NCI-H748 treated with DMSO at 0.1 percent for 48 hours (cell line): ENCODE measurements at regions not wholly inside any gene's neighbourhood (a gene's known extent, or its start where the extent isn't known, plus 50 kb on each side); places are given as distances from the start of the nearest gene placed in this dataset.
"Not testable (repeated sequence)": the region's sequence is repeated elsewhere in the genome, so short reads cannot be mapped to it uniquely, and the experiment has no call there.

Source experiments
- DNase-seq: peaks from one replicate; lab custom pipeline; 2025; lab: John Stamatoyannopoulos, UW

DNA sequence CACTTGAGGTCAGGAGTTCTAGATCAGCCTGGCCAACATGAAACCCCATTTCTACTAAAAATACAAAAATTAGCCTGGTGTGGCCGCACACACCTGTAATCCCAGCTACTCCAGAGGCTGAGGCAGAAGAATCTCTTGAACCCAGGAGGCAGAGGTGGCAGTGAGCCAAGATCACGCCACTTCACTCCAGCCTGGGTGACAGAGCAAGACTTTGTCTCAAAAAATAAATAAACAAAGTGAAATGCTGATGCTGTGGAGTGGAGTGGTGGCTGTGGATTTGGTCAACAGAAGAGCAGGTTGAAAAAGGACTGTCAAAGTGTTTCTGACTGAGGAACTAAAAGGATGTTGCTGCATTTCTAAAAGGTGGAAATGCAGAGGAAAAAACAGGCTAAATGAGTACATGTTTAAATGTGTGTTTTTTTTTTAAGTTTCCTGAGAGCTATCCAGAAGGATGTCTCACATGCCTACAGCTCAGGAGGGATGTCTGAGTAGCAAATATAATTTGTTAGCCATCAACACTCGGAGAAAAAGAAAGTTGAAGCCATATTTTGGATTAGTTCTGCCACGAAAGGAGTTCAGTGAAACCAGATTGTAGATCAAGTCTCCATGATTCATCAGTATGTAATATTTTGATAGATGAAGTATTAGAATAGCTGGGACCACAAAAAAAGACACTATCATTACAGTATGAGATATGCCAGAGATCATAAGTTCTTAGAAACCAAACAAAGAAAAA lies 621.1 kb upstream of the ADGRB3 start:
- DNase-seq: no peak

DNA sequence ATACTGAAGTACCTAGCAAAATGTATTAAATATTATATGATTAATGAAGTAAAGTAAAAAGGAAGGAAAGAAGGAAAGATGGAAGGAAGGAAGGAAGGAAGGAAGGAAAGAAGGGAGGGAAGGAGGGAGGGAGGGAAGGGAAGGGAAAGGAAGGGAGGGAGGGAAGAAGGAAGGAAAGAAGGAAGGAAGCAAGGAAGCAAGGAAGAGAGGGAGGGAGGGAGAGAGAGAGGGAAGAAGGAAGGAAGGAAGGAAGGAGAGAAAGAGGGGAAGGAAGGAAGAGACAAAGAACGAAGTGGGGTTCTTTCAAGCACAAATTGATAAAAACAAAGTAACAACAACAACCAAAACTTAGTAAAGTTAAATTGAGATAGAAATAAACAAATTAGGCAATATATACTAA lies 622.3 kb upstream of the ADGRB3 start:
- DNase-seq: no peak

DNA sequence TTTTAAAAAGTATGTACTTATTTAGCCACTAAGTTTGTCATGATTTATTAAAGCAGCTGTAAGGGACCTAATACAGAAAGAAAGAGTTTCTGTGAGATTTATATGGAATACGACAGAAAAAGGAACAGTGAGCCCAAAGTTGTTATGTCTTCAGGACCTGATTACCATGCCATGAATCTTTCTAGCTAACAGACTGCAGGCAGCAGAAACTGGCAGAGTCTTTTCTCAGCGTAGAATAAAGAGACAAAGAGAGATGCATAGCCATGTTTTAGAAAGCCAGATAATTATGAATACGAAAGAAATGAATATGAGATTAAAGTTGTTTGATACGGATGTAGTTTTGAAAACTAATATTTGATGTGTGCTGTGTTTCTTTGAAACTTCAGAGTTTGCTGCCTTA lies 624.1 kb upstream of the ADGRB3 start:
- no peak for DNase-seq

DNA sequence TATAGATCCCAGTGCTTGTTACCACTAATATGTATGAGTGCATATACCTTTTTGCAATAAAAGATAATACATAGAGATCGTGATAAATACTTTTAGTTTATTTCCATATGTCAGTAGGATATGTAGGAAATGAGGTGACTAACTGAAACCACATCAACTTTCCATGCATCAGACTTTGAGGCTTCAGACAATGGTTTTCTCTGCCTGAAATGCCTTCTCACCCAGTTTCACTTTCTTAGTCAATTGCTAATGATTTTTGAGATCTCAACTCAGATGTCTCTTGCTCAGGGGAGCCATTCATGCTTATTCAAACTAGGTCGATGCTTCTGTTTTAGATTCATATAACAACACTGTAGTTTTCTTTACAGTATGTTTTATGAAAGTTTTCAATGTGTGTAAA lies 626.6 kb upstream of the ADGRB3 start:
- DNase-seq: no peak

DNA sequence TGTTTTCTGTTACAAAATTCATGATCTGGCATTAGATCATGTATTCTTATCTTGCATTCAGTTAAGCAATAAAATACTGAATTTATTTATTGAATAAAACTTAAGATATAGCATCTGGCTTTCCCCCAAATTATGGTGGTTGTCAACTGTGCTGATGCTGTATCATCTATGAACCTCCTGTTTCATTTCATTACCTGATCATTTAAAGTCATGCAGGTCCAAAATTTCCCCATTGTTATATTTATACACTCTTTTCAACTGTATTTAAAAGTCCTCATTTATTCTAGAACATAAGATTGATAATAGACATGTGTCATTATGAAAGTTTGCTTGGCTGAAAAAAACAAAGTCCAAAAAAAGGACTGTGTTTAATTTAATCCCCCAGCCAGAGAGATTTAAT lies 627.4 kb upstream of the ADGRB3 start:
- no peak for DNase-seq

DNA sequence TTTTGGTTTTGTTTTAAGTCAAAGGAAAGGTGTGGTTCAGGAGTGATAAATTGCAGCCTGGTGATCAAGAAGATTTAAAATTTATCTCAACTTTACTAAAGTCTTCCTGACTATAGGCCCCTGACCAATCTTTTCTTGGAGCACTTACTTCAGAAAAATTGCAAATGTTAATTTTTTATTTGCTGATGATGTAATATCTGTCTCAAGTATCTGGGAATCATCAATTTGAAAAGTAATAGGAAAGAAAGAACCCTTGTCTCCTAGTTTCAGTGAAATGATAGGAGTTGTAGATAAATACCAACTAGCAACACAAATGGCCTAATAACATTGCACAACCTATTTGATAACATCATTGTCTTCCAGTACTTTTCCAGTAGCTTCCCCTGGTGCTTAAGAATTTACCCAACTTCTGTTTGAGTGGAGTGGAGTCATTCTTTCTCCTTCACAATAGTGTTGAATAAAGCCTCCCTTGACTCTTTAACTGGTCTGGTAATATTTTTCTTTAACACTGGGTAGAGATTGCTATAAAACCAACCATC lies 648.3 kb upstream of the ADGRB3 start:
- no peak for DNase-seq

DNA sequence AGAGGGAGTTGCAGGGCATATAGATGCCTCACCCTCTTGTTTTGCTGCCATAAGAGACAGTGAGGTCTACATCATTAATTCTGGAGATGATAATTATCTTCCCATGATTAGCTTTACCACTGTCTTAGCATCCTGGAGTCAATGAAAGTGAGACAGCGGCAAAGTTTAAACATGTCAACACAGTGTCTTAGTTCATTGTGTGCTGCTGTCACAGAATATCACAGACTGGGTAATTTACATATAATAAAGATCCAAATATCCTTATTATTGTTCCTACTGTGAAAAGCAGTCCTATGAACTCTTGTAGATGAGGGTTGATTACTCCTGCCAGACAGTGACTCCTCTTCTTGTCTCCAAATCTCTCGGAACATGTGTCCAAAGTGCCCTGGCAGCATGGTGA lies 658.6 kb upstream of the ADGRB3 start:
- no peak for DNase-seq

DNA sequence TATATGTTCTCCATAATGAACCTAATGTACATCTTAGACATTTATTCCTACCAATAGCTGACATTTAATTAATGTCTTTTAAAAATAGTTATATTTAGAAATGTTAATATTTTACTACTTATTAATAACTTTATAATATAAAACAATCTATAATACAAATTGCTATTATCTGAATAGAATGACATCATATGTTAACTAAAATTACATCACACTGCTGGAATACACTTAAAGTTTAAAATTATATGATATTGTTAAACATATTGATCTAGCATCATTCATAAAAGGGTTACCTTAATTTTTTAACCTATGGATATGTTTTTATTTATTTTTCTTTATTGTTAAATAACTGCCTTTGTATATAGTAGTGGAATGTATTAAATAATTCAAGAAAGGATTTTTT lies 660.2 kb upstream of the ADGRB3 start:
- DNase-seq: no peak

DNA sequence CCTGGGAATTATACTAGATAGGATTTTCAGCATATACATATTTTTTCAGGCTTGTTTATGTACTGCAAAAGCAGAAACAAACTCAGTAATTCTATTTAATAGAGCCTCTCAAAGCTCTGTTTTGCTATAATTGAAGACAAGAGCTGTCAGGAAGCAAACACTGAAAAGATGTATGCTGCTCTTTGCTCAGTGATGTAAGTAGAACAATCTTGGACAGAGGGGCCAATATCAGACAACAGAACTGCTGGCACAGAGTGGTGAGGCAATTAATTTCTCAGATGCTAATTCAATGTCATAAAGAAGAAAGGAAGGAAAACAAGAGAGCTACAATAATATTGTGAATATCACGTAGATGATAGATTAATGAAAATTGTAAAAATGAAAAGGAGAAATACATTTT lies 663.3 kb upstream of the ADGRB3 start:
- DNase-seq: peak; percentile 28

DNA sequence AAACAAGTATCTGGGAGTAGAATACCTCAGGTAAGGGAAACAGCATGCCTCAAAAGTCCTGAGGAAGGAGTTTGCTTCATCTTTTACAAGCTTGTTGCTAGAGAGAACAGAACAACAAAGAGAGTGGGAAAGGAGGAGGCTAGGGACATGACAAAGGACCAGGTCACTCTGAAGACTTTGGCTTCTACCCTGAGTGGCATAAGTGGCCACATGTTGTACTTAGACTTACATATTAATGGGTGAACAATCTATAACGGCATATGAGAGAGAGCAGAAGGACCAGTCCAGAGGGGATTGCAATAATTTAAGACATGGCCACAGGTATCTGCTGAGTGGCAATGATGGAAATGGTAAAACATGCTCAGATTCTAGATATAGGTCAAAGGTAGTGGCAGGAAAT lies 668.3 kb upstream of the ADGRB3 start:
- no peak for DNase-seq

DNA sequence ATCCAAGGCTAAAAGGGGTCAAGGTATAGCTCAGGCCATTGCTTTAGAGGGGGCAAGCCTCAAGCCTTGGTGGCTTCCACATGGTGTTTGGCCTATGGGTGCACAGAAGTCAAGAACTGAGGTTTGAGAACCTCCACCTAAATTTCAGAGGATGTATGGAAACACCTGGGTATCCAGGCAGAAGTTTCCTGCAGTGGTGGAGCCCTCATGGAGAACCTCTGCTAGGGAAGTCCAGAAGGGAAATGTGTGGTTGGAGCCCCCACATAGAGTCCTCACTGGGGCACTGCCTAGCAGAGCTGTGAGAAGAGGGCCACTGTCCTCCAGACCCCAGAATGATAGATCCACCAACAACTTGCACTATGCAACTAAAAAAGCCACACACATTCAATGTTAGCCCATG lies 678.7 kb upstream of the ADGRB3 start:
- no peak for DNase-seq

DNA sequence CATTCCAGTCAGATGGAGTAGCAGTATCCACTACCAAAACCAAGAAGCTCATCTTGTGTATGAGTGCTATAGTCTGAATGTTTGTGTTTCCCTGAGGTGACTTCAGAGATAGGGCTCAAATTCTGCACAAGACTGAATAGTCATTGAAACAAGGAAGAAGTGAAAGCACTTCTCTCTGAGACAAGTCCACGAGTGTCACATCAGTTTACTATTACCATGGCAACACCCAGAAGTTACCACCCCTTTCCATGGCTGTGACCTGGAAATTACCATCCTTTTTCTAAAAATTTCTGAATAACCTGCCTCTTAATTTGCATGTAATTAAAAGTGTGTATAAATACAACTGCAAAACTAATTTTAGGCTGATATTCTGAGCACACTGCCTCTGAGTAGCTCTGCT lies 682.1 kb upstream of the ADGRB3 start:
- DNase-seq: no peak

DNA sequence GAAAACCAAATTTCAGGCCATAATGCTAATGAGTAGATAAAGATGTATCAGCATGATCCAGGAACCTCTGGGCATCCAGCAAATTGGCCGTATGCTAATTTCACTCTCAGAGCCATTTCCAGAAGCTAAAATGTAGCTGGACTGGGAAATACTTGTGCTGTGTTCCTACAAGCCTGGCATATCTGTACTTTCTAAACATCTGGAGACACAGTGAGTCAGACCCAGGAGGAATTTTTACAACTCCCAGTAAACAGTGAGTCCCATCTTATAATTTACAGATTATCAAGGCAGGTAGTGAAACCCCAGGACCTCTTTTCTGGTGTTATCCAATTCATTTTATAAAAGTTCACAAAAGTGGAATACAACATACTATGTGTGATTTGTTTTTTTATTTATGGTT lies 683.0 kb upstream of the ADGRB3 start:
- DNase-seq: no peak

DNA sequence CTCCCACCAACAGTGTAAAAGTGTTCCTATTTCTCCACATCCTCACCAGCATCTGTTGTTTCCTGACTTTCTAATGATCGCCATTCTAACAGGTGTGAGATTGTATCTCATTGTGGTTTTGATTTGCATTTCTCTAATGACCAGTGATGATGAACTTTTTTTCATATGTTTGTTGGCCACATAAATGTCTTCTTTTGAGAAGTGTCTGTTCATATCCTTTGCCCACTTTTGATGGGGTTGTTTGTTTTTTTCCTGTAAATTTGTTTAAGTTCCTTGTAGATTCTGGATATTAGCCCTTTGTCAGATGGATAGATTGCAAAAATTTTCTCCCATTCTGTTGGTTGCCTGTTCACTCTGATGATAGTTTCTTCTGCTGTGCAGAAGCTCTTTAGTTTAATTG lies 687.3 kb upstream of the ADGRB3 start:
- not testable (repeated sequence) for DNase-seq

DNA sequence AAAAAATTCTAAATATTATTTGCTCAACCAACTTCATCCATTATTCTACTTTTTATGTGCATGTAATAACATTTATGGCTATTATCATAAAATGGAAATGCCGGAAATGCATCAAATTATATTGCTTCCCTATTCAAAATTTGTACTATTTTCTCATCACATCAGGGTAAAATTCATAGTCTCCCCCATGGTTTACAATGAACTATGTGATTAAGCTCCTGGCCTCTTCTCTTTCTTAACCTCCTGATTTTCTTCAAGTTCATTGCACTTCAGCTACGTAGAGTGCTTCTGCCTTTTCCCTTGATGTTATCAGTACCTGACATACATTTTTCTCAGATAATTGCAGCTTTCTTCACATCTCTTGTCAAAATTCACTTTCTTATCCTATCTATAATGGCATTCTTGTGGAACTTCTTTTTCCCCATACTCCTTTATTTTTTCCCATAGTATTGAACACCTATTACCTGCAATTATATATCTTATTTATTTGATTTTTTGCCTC lies 699.1 kb upstream of the ADGRB3 start:
- no peak for DNase-seq

DNA sequence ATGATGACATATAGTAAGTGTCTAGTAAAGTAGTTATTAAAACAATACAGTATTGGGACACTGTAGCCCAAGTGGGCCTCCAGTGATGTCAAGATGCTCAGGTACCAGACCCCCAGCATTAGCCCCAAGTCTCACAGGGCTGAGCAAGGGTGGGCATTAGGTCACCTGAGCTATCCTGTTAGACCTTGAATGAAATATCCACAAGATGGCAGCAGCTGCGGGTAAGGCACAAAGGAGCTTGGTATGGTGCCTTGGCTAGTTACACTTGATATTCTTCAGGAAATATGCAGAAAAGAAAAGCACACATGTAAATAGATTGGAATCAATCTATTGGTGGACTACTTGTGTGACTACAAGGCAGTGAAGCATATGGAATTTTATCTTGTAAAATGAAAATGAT lies 701.8 kb upstream of the ADGRB3 start:
- no peak for DNase-seq

DNA sequence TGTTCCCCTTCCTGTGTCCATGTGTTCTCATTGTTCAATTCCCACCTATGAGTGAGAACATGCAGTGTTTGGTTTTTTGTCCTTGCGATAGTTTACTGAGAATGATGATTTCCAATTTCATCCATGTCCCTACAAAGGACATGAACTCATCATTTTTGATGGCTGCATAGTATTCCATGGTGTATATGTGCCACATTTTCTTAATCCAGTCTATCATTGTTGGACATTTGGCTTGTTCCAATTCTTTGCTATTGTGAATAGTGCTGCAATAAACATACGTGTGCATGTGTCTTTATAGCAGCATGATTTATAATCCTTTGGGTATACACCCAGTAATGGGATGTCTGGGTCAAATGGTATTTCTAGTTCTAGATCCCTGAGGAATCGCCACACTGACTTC lies 712.5 kb upstream of the ADGRB3 start:
- DNase-seq: not testable (repeated sequence)

DNA sequence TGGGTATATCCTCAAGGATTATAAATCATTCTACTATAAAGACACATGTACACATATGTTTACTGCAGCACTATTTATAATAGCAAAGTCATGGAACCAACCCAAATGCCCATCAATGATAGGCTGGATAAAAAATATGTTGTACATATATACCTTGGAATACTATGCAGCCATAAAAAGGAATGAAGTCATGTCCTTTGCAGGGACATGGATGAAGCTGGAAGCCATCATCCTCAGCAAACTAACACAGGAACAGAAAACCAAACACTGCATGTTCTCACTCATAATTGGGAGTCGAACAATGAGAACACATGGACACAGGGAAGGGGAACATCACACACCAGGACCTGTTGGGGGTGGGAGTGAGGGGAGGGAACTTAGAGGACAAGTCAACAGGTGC lies 715.0 kb upstream of the ADGRB3 start:
- not testable (repeated sequence) for DNase-seq

DNA sequence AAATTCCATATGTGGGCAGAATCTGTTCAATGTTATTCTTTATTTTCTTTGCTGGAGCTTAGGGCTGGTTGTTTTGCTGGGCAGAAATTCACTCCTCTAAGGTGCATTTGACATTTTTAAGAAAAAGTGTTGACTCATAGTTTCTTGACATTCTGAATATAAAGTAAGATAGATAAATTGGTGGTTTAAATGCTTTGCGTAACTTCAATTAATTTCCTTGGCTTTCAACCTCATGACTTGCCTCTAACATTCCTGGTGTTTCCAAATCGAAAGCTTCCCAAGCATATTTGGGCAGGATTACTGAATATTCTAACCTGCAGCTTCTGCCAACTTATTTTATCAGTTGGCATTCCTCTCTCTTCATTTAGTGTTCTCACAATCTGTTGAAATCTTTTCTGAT lies 718.7 kb upstream of the ADGRB3 start:
- no peak for DNase-seq

DNA sequence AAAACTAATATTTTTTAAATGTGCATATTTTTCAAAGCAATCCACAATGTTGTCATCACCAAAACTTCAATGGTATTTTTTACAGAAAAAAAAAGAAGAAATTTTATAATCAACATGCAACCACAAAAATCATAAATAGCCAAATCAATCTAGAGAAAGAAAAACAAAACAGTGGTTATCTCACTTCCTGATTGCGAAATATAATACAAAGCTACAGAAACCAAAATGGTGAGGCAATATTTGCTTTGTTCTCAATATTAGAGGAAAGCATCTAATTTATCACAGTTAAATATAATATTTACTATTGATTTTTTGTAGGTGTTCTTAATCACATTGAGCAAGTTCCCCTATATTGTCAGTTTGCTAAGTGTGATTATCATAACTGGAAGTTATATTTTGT lies 720.7 kb upstream of the ADGRB3 start:
- no peak for DNase-seq

DNA sequence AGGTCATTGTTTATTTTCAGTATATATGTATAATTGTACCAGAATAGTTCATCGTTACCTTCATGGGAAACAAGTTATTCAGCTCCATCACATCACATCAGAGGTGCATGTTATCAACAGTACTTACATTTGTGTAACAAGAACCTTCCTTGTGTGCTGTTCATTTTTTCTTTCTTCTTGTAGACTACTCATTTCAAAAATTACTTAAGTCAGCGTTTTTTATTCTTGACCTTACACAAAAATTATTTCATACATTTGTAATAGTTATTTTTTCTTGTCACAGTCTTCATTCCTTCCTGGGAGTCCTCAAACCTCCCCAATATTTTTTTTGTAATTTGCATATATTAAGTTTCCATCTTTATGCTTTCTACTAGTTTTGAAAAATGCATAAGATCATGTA lies 725.7 kb upstream of the ADGRB3 start:
- no peak for DNase-seq

DNA sequence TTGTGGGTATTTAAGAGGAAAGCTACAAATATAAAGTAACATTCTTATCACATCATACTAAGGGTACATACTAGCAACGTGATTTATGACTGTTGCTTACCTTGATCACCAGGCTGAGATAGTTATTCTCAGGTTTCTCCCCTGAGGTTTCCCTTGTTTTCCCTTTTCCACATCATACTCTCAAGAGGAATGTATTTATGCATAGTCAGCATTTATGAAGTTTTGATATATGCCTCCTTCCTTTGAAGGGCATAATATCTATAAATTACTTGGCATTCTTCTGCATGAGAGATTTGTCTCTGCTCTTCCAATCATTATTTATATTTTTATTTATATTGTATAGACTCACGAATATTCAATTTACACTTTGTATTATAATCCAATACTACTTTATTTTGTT lies 726.7 kb upstream of the ADGRB3 start:
- DNase-seq: no peak

DNA sequence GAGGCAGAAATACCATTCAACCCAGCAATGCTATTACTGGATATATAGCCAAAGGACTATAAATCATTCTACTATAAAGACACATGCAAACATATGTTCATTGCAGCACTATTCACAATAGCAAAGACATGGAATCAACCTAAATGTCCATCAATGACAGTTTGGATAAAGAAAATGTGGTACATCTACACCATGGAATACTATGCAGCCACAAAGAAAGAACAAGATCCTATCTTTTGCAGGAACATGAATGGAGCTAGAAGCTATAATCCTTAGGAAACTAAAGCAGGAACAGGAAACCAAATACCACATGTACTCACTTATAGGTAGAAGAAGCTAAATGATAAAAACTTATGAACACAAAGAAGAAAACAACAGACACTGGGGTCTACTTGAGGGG lies 730.3 kb upstream of the ADGRB3 start:
- not testable (repeated sequence) for DNase-seq

DNA sequence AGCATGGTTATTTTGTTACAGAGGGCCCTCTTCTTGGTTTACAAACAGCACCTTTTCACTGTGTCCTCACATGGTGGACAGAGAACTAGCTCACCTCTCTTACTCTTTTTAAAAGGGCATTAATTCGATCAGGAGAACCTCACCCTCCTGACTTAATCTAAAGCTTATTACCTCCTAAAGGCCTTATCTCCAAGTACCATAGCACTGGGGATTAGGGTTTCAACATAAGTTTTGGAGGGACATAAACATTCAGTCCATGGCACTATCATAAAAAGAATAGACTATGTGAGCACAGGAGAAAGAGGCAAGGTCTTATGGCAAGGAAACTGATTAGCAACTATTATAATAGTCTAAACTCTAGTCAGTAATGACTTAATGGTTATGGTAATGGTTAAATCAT lies 736.2 kb upstream of the ADGRB3 start:
- no peak for DNase-seq
